GM10248 (cell line): ENCODE measurements at regions not wholly inside any gene's neighbourhood (a gene's known extent, or its start where the extent isn't known, plus 50 kb on each side); places are given as distances from the start of the nearest gene placed in this dataset.

ENCODE experiments used
- CTCF ChIA-PET: fragments of 300-600 bp; sonication (Branson Sonifier 250); formaldehyde crosslinking; extraction: SDS; loops from one replicate; lab custom pipeline; 2021; ENCODE audit warnings: antibody characterized with exemption; lab: Yijun Ruan, JAX
- POLR2A ChIA-PET: fragments of 350-650 bp; sonication (Branson Sonifier 250); formaldehyde crosslinking; extraction: SDS; loops from one replicate; lab custom pipeline; 2020; ENCODE audit warnings: antibody characterized with exemption; lab: Yijun Ruan, JAX
- DNase-seq: peaks from one replicate; pipeline ENCODE4 v3.0.0; 2012; ENCODE audit errors: extremely low spot score
- CTCF ChIP-seq: IDR thresholded peaks from 2 replicates; pipeline ENCODE4 v1.5.1; 2012; ENCODE audit warnings: mild to moderate bottlenecking, low read depth; ENCODE audit errors: extremely low read depth, missing control alignments, control extremely low read depth

GRCh38 chr2:6589150-6589549 is 276.6 kb downstream of the CMPK2 start:
- TF ChIP-seq CTCF = no peak
- no peak for DNase-seq
- ChIA-PET POLR2A (no interaction called here), CTCF (no interaction called here)

GRCh38 chr2:6590442-6590841 is 275.3 kb downstream of the CMPK2 start:
- no peak for TF ChIP-seq CTCF
- CTCF ChIA-PET = no interaction called here

GRCh38 chr2:6602471-6602870 is 263.2 kb downstream of the CMPK2 start:
- no peak for TF ChIP-seq CTCF
- ChIA-PET POLR2A (no interaction called here), CTCF (no interaction called here)
- DNase-seq = no peak

More at GRCh38 chr2:6590442-6590841, 275.3 kb downstream of the CMPK2 start:
- DNase-seq = no peak
- POLR2A ChIA-PET = no interaction called here

GRCh38 chr2:6605836-6606505 is 259.7 kb downstream of the CMPK2 start:
- ChIA-PET POLR2A (no interaction called here), CTCF (interaction anchor here (1.9 kb wide), 1 partner anchor 13 kb away, joined by 4 read pairs; no protein-coding TSS in a partner anchor)
- no peak for DNase-seq
- no peak for TF ChIP-seq CTCF

- DNase-seq = no peak
- TF ChIP-seq CTCF = no peak
- POLR2A ChIA-PET = no interaction called here
- CTCF ChIA-PET = no interaction called here
Observed at GRCh38 chr2:6617794-6618193, 247.9 kb downstream of the CMPK2 start.

GRCh38 chr2:6618201-6618600 is 247.5 kb downstream of the CMPK2 start:
- DNase-seq = no peak
- TF ChIP-seq CTCF = no peak
- ChIA-PET POLR2A (no interaction called here), CTCF (no interaction called here)
